Non-pigmented ciliary epithelial cell (primary cell): ENCODE measurements at regions not wholly inside any gene's neighbourhood (a gene's known extent, or its start where the extent isn't known, plus 50 kb on each side); places are given as distances from the start of the nearest gene placed in this dataset.
"Not testable (repeated sequence)": the region's sequence is repeated elsewhere in the genome, so short reads cannot be mapped to it uniquely, and the experiment has no call there.

Source experiments
- DNase-seq: peaks from one replicate; pipeline ENCODE4 v3.0.0-alpha.2; 2010; ENCODE audit warnings: low read depth

- no peak for DNase-seq
Measured at GRCh38 chr11:50247309-50247874, 214.7 kb downstream of the OR4C45 start.

DNA sequence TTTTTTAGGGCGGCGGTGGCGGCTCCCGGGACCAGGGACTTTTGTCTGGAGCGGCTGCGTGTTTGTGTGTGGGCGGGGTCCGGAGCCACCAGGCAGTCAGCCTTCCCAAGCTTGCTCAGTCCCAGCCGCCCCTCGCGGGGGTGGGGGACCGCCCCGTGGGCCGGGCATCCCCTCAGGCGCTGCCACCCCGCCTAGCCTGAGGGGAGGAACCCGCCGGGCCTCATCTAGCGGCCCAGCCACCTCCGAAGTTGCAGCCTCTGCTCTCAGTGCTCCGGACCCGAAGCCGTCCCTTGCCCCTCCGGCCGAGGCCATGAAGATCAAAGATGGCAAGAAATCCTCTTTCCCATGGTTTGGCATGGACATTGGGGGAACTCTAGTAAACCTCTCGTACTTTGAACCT, 235.2 kb downstream of the OR4C45 start:
- DNase-seq = no peak

- no peak for DNase-seq
Measured at GRCh38 chr11:50275133-50275532, 242.5 kb downstream of the OR4C45 start.

- no peak for DNase-seq
Measured at GRCh38 chr11:50278756-50279155, 246.1 kb downstream of the OR4C45 start.

- no peak for DNase-seq
Measured at GRCh38 chr11:50298182-50298988, 265.7 kb downstream of the OR4C45 start.

GRCh38 chr11:50330723-50331122, 298.0 kb downstream of the OR4C45 start:
- not testable (repeated sequence) for DNase-seq

DNA sequence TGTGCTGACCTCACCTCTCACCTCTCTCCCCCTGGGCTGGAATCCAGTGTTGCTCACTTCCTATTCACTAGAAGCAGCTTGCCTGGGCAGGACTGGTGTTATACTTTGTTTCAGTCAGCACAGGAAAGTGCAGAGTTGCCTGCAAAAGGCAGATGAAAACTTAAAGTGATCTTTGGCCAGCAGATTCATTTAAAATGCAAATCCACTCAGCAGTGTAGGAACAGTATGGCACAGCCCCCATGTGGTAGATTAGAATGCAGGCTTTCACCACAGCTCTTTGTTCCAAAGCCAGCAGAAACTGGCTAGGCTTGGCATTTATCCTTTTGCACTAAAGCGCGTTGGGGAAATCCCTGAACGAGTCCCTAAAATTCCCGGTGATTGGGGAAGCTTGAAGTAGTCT, 301.2 kb downstream of the OR4C45 start:
- no peak for DNase-seq

- not testable (repeated sequence) for DNase-seq
Measured at GRCh38 chr11:50337432-50337831, 304.8 kb downstream of the OR4C45 start.

GRCh38 chr11:50348018-50348417, 315.3 kb downstream of the OR4C45 start:
- DNase-seq = not testable (repeated sequence)

- no peak for DNase-seq
Measured at GRCh38 chr11:50379484-50379883, 346.8 kb downstream of the OR4C45 start.

GRCh38 chr11:50394017-50394416, 361.3 kb downstream of the OR4C45 start:
- no peak for DNase-seq

DNA sequence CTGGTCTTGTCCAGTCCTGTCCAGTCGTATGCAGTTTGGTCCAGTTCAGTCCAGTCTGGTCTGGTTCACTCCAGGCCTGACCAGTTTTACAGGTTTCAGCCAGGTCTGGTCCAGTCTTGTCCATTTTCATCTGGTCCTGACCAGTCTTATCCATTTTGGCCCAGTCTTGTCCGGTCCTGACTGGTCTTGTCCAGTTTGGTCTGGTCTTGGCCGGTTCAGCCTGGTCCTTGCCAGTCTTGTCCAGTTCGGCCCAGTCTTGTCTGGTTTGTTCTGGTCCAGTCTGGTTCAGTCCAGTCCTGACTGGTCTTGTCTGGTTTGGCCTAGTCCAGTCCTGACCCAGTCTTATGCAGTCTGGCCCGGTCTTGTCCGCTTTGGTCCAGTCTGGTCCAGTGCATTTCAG, 380.2 kb downstream of the OR4C45 start:
- no peak for DNase-seq

GRCh38 chr11:50423208-50423607, 390.5 kb downstream of the OR4C45 start:
- no peak for DNase-seq
